HEK293 (cell line): ENCODE measurements at regions not wholly inside any gene's neighbourhood (a gene's known extent, or its start where the extent isn't known, plus 50 kb on each side); places are given as distances from the start of the nearest gene placed in this dataset.

ENCODE experiments used
- CTCF ChIP-seq: fragments of 450-650 bp; formaldehyde crosslinking; IDR thresholded peaks from 2 replicates; pipeline ENCODE4 v1.5.1; 2016; ENCODE audit warnings: missing biosample characterization, missing genetic modification characterization
- KLF7 ChIP-seq: fragments of 450-650 bp; formaldehyde crosslinking; IDR thresholded peaks from 2 replicates; pipeline ENCODE4 v1.5.1; 2016; ENCODE audit warnings: missing biosample characterization, missing genetic modification characterization, borderline replicate concordance
- ZNF624 ChIP-seq: fragments of 450-650 bp; formaldehyde crosslinking; IDR thresholded peaks from 2 replicates; pipeline ENCODE4 v1.5.1; 2017; ENCODE audit warnings: missing biosample characterization, missing genetic modification characterization
- ZSCAN5A ChIP-seq: fragments of 450-650 bp; formaldehyde crosslinking; IDR thresholded peaks from 2 replicates; pipeline ENCODE4 v1.5.1; 2016; ENCODE audit warnings: missing biosample characterization, missing genetic modification characterization

GRCh38 chr6:21800330-21800729 lies 206.8 kb downstream of the SOX4 start:
- TF ChIP-seq ZNF624 (tag by site-specific recombination) (no peak), CTCF (tag by site-specific recombination) (no peak), KLF7 (tag by site-specific recombination) (no peak), ZSCAN5A (tag by site-specific recombination) (no peak)
